GM18951 (cell line): ENCODE measurements at regions not wholly inside any gene's neighbourhood (a gene's known extent, or its start where the extent isn't known, plus 50 kb on each side); places are given as distances from the start of the nearest gene placed in this dataset.
"Not testable (repeated sequence)": the region's sequence is repeated elsewhere in the genome, so short reads cannot be mapped to it uniquely, and the experiment has no call there.

Experiments used
- POLR2A ChIP-seq: IDR thresholded peaks from 4 replicates; pipeline ENCODE4 v1.6.1; 2011; ENCODE audit warnings: mild to moderate bottlenecking; ENCODE audit not compliant: insufficient read length, insufficient read depth; ENCODE audit errors: extremely low read depth
- in situ Hi-C: fragments of 300-500 bp; cut with MboI; formaldehyde crosslinking; loops from one replicate; pipeline ENCODE4 v1.12.0; 2022; ENCODE audit warnings: low sequenced_read_pairs, mixed read lengths, inconsistent platforms; ENCODE audit not compliant: unreplicated experiment

- in situ Hi-C loops = not testable (repeated sequence)
These were observed 537.9 kb downstream of the TUBA3C start for GRCh38 chr13:18643644-18644172.

DNA sequence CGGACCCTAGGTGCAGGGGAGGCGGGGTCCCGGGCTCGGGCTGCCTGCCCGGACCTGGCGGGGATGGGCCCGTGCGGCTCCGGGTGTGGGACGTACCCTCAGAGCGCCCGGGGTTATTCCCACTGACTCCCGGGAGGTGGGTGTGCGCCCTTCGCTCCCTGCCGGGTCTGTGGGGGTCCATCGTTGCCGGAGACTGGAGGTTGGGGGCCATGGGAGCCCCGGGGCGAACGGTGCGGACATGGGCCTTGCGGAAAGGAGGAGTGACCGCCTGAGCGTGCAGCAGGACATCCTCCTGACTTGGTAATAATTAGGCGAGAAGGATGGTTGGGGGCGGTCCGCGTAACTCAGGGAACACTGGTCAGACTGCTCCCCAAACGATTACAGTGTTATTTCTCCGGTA lies 552.7 kb downstream of the TUBA3C start:
- in situ Hi-C loops = not testable (repeated sequence)

GRCh38 chr13:18628428-18628827 lies 553.2 kb downstream of the TUBA3C start:
- in situ Hi-C loops = no loop called here
- no peak for TF ChIP-seq POLR2A

- in situ Hi-C loops = not testable (repeated sequence)
These were observed 557.6 kb downstream of the TUBA3C start for GRCh38 chr13:18624061-18624460.

DNA sequence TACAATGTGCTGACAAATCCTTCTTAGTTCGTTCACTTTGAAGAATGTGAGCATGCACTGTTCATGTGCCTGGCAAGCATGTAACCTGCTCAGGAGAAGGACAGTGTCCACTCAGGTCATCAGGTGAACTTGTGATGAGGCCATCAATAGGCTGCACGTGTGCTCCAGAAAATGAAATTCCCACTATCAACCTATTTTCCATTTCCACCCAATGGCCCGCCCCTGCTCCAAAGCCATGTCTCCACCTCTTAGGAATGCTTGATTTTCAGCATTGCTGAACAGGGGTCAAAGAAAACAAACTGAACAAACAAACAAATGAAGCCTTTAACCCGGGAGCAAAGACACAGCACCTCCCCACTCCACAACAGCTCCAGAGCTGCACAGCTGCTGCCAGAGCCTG lies 563.2 kb downstream of the TUBA3C start:
- in situ Hi-C loops = not testable (repeated sequence)

GRCh38 chr13:18610476-18610875 lies 571.1 kb downstream of the TUBA3C start:
- in situ Hi-C loops = not testable (repeated sequence)

GRCh38 chr13:18609371-18609770 lies 572.3 kb downstream of the TUBA3C start:
- in situ Hi-C loops = not testable (repeated sequence)

DNA sequence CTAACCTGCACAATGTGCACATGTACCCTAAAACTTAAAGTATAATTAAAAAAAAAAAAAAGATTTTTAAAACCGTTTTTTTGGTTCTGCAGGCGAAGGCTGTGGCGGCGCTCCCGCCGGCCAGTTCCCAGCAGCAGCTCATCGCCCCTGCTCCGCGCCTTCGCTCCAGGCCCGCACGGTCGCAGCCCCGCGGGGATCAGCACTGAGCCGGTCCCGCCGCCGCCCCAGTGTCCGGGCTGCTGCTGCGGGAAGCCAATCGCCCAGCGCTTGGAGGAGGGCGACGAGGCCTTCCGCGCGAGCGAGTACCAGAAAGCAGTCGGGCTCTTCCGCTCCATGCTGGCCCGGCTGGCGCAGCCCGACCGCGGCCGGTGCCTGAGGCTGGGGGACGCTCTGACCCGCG lies 572.8 kb downstream of the TUBA3C start:
- in situ Hi-C loops = not testable (repeated sequence)

DNA sequence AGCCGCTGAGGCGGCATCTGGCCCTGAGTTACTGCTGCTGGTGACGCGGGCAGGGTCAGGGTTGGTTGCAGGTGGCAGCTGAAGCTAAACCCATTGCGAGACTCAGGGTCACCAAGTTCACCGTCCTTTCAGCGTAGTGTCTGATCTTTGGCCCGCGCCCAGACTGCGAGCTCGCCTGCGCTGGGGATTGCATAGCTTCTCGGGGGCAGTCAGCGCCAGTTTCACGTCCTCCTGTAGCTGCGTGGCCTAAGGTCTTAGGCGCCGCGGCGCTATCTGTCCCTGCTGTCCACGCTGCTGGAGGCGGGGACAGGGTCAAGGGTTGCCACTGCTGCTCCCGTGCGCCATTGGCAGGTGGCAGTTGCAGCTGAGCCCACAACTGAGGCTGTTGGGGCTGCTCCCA lies 581.3 kb downstream of the TUBA3C start:
- in situ Hi-C loops = not testable (repeated sequence)

DNA sequence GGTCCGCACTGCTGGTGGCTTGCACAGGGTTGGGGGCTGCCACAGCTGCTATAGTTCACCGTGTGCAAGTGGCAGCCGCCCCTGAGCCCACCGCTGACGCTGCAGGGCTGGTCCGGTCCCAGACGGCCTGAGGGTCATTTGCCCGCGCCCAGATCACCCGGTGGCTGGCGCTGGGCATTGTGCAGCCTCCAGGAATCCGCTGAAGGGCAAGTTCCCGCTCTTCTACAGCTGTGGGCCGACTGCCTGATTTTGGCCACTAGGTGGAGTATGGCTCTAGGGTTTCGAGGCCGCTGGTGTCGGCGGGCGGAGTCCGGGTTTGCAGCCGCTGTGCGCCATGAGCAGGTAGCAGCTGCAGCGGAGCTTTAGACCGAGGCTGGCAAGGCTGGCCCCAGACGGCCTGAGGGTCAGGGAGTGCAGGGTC lies 581.8 kb downstream of the TUBA3C start:
- in situ Hi-C loops = not testable (repeated sequence)

- in situ Hi-C loops = not testable (repeated sequence)
These were observed 583.1 kb downstream of the TUBA3C start for GRCh38 chr13:18598543-18598942.

DNA sequence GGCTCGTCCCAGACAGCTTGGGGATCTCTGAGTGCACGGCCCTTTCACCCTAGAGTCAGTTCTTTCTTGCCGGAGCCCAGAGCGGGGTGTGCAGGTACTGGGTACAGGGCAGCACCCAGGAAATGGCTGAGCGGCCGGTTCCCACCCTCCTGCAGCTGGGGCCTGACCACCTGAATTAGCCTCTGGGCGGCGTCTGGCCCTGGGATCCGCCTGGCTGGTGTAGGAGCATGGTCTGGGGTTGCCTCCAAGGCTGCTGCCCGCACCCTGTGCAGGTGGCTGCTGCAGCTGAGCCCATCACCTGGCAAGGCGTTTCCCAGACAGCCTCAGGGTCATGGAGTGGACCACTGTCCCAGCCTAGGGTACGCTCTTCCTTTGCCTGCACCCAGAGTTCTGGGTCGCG lies 583.7 kb downstream of the TUBA3C start:
- in situ Hi-C loops = not testable (repeated sequence)

GRCh38 chr13:18577103-18577502 lies 604.5 kb downstream of the TUBA3C start:
- in situ Hi-C loops = not testable (repeated sequence)

- in situ Hi-C loops = not testable (repeated sequence)
These were observed 613.7 kb downstream of the TUBA3C start for GRCh38 chr13:18567890-18568289.
